ENCODE measurements at regions not wholly inside any gene's neighbourhood (a gene's known extent, or its start where the extent isn't known, plus 50 kb on each side); places are given as distances from the start of the nearest gene placed in this dataset.

DNA sequence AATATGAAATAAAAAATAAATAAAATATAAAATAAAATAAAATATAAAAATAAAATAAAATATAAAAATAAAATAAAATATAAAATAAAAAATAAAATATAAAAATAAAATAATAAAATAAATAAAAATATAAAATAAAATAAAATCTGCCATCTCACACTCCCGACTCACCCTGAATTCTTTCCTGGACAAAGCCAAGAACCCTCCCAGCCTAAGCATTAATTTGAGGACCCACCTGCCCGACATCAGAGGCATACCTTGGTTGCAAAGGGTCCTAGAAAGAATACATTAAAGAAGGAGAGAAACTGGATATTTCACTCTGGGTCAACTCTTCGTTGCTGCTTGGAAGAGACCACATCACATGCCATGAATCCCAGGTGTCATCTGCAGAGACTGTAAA is 138.3 kb downstream of the CRLF2 start (continued):
- TF ChIP-seq ZNF565 (CRISPR knock-in tag; conservative IDR thresholded peaks at IDR 0.05; ENCODE audit: low read depth) (no peak), SNAI2 (CRISPR knock-in tag; IDR thresholded peaks at IDR 0.05) (no peak), TOX (CRISPR knock-in tag; IDR thresholded peaks at IDR 0.05; ENCODE audit: borderline replicate concordance) (no peak), CSDC2 (CRISPR knock-in tag; IDR thresholded peaks at IDR 0.05) (no peak), PPARA (CRISPR knock-in tag; IDR thresholded peaks at IDR 0.05; ENCODE audit: borderline replicate concordance) (no peak), ESRRG (CRISPR knock-in tag; IDR thresholded peaks at IDR 0.05) (no peak), TCF4 (CRISPR knock-in tag; IDR thresholded peaks at IDR 0.05; ENCODE audit: borderline replicate concordance) (no peak), ISL1 (CRISPR knock-in tag; IDR thresholded peaks at IDR 0.05) (no peak), ZFP30 (CRISPR knock-in tag; IDR thresholded peaks at IDR 0.05) (no peak)

- ATAC-seq: no peak
- TF ChIP-seq ZNF565 (CRISPR knock-in tag; conservative IDR thresholded peaks at IDR 0.05; ENCODE audit: low read depth): no peak
- TF ChIP-seq, protein P1, sequence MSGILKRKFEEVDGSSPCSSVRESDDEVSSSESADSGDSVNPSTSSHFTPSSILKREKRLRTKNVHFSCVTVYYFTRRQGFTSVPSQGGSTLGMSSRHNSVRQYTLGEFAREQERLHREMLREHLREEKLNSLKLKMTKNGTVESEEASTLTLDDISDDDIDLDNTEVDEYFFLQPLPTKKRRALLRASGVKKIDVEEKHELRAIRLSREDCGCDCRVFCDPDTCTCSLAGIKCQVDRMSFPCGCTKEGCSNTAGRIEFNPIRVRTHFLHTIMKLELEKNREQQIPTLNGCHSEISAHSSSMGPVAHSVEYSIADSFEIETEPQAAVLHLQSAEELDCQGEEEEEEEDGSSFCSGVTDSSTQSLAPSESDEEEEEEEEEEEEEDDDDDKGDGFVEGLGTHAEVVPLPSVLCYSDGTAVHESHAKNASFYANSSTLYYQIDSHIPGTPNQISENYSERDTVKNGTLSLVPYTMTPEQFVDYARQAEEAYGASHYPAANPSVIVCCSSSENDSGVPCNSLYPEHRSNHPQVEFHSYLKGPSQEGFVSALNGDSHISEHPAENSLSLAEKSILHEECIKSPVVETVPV (CRISPR knock-in tag; IDR thresholded peaks at IDR 0.05): no peak
- no peak for TF ChIP-seq GLIS3 (CRISPR knock-in tag; IDR thresholded peaks at IDR 0.05)
- TF ChIP-seq TSHZ2 (CRISPR knock-in tag; IDR thresholded peaks at IDR 0.05): no peak
- TF ChIP-seq ESRRG (CRISPR knock-in tag; IDR thresholded peaks at IDR 0.05): no peak
- no peak for TF ChIP-seq SNAI2 (CRISPR knock-in tag; IDR thresholded peaks at IDR 0.05)
- no peak for TF ChIP-seq ARNTL (CRISPR knock-in tag; IDR thresholded peaks at IDR 0.05; ENCODE audit: borderline replicate concordance, low read depth)
- TF ChIP-seq, protein P2, sequence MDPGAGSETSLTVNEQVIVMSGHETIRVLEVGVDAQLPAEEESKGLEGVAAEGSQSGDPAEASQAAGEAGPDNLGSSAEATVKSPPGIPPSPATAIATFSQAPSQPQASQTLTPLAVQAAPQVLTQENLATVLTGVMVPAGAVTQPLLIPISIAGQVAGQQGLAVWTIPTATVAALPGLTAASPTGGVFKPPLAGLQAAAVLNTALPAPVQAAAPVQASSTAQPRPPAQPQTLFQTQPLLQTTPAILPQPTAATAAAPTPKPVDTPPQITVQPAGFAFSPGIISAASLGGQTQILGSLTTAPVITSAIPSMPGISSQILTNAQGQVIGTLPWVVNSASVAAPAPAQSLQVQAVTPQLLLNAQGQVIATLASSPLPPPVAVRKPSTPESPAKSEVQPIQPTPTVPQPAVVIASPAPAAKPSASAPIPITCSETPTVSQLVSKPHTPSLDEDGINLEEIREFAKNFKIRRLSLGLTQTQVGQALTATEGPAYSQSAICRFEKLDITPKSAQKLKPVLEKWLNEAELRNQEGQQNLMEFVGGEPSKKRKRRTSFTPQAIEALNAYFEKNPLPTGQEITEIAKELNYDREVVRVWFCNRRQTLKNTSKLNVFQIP (CRISPR knock-in tag; IDR thresholded peaks at IDR 0.05; ENCODE audit: borderline replicate concordance, low read depth): no peak
- TF ChIP-seq TCF4 (CRISPR knock-in tag; IDR thresholded peaks at IDR 0.05; ENCODE audit: borderline replicate concordance): no peak
These were observed 139.6 kb downstream of the CRLF2 start for GRCh38 chrX:1072637-1073377.

DNA sequence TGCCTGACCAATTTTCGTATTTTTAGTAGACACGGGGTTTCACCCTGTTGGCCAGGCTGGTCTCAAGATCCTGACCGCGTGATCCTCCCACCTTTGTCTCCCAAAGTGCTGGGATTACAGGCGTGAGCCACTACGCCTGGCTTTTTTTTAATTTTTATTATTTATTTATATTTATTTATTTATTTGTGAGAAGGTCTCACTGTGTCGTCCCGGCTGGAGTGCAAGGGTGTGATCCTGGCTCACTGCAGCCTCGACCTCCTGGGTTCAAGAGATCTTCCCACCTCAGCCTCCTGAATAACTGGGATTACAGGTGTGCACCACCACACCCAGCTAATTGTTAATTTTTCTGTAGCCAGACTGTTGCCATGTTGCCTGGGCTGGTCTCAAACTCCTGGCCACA is 141.1 kb downstream of the CRLF2 start:
- no peak for TF ChIP-seq ARNTL (CRISPR knock-in tag; IDR thresholded peaks at IDR 0.05; ENCODE audit: borderline replicate concordance, low read depth)
- no peak for TF ChIP-seq ZFP30 (CRISPR knock-in tag; IDR thresholded peaks at IDR 0.05)
- no peak for ATAC-seq

- TF ChIP-seq ZNF8 (CRISPR knock-in tag; IDR thresholded peaks at IDR 0.05) (no peak), TCF4 (CRISPR knock-in tag; IDR thresholded peaks at IDR 0.05; ENCODE audit: borderline replicate concordance) (no peak), ZFP3 (CRISPR knock-in tag; IDR thresholded peaks at IDR 0.05) (no peak), PPARA (CRISPR knock-in tag; IDR thresholded peaks at IDR 0.05; ENCODE audit: borderline replicate concordance) (no peak), SNAI2 (CRISPR knock-in tag; IDR thresholded peaks at IDR 0.05) (no peak), GLIS3 (CRISPR knock-in tag; IDR thresholded peaks at IDR 0.05) (no peak), TOX (CRISPR knock-in tag; IDR thresholded peaks at IDR 0.05; ENCODE audit: borderline replicate concordance) (no peak)
- TF ChIP-seq, protein P3, sequence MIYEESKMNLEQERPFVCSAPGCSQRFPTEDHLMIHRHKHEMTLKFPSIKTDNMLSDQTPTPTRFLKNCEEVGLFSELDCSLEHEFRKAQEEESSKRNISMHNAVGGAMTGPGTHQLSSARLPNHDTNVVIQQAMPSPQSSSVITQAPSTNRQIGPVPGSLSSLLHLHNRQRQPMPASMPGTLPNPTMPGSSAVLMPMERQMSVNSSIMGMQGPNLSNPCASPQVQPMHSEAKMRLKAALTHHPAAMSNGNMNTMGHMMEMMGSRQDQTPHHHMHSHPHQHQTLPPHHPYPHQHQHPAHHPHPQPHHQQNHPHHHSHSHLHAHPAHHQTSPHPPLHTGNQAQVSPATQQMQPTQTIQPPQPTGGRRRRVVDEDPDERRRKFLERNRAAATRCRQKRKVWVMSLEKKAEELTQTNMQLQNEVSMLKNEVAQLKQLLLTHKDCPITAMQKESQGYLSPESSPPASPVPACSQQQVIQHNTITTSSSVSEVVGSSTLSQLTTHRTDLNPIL (CRISPR knock-in tag; IDR thresholded peaks at IDR 0.05; ENCODE audit: low read depth): no peak
- ATAC-seq: no peak
These were observed 150.1 kb downstream of the CRLF2 start for GRCh38 chrX:1062351-1062750.

DNA sequence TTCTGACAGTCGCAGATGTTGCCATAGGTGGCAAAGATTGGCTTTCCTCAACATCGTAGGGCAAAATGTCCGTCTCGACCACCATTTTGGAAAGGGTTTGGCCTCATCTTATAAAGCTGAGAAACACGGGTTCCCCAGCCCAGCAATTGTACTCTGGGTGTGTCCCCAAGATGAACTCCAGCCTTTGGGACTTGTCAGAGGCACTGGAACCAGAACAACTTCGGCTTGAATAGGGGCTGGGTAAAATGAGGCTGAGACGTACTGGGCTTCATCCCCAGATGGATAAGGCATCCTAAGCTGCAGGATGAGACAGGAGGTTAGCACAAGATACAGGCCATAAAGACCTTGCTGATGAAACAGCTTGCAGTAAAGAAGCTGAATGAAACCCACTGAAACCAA is 151.9 kb downstream of the CRLF2 start:
- no peak for ATAC-seq
- no peak for TF ChIP-seq BACH2 (CRISPR knock-in tag; IDR thresholded peaks at IDR 0.05; ENCODE audit: borderline replicate concordance)
- no peak for TF ChIP-seq ZNF8 (CRISPR knock-in tag; IDR thresholded peaks at IDR 0.05)
- no peak for TF ChIP-seq RARB (CRISPR knock-in tag; IDR thresholded peaks at IDR 0.05)
- no peak for TF ChIP-seq ESRRG (CRISPR knock-in tag; IDR thresholded peaks at IDR 0.05)
- TF ChIP-seq, protein P4, sequence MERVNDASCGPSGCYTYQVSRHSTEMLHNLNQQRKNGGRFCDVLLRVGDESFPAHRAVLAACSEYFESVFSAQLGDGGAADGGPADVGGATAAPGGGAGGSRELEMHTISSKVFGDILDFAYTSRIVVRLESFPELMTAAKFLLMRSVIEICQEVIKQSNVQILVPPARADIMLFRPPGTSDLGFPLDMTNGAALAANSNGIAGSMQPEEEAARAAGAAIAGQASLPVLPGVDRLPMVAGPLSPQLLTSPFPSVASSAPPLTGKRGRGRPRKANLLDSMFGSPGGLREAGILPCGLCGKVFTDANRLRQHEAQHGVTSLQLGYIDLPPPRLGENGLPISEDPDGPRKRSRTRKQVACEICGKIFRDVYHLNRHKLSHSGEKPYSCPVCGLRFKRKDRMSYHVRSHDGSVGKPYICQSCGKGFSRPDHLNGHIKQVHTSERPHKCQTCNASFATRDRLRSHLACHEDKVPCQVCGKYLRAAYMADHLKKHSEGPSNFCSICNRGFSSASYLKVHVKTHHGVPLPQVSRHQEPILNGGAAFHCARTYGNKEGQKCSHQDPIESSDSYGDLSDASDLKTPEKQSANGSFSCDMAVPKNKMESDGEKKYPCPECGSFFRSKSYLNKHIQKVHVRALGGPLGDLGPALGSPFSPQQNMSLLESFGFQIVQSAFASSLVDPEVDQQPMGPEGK (CRISPR knock-in tag; IDR thresholded peaks at IDR 0.05; ENCODE audit: borderline replicate concordance): no peak
- TF ChIP-seq ZC3H10 (CRISPR knock-in tag; IDR thresholded peaks at IDR 0.05): no peak
- no peak for TF ChIP-seq ZFP30 (CRISPR knock-in tag; IDR thresholded peaks at IDR 0.05)
- TF ChIP-seq, protein P1 (CRISPR knock-in tag; IDR thresholded peaks at IDR 0.05): no peak
- TF ChIP-seq PPARA (CRISPR knock-in tag; IDR thresholded peaks at IDR 0.05; ENCODE audit: borderline replicate concordance): no peak
- TF ChIP-seq ZNF565 (CRISPR knock-in tag; conservative IDR thresholded peaks at IDR 0.05; ENCODE audit: low read depth): no peak
